CD4-positive, alpha-beta T cell treated with Interleukin-15 for 4 hours (primary cell): ENCODE measurements at regions not wholly inside any gene's neighbourhood (a gene's known extent, or its start where the extent isn't known, plus 50 kb on each side); places are given as distances from the start of the nearest gene placed in this dataset.
"Not testable (repeated sequence)": the region's sequence is repeated elsewhere in the genome, so short reads cannot be mapped to it uniquely, and the experiment has no call there.

Experiments
- DNase-seq: peaks from one replicate; pipeline ENCODE4 v3.0.0-alpha.2; 2020; ENCODE audit warnings: low spot score

GRCh38 chr10:42367532-42368230 lies 270.7 kb downstream of the ZNF33B start:
- no peak for DNase-seq

DNA sequence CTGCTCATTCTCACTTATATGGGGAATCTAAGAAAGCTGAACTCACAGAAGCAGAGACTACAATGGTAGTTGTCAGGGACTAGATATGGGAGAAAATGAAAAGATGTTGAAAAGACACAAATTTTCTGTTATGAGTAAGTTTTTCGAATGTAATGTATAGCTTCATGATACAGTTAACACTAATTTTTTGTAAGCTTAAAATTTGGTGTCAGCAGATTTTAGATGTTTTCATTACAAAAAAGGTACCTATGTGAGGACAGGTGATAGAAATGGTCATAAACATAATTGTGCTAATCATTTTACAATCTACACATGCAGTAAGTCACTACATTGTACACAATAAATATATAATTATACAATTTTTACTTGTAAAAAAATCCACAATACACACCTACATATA lies 286.6 kb downstream of the ZNF33B start:
- DNase-seq = no peak

- not testable (repeated sequence) for DNase-seq
These were observed 301.6 kb downstream of the ZNF33B start for GRCh38 chr10:42336593-42337337.

DNA sequence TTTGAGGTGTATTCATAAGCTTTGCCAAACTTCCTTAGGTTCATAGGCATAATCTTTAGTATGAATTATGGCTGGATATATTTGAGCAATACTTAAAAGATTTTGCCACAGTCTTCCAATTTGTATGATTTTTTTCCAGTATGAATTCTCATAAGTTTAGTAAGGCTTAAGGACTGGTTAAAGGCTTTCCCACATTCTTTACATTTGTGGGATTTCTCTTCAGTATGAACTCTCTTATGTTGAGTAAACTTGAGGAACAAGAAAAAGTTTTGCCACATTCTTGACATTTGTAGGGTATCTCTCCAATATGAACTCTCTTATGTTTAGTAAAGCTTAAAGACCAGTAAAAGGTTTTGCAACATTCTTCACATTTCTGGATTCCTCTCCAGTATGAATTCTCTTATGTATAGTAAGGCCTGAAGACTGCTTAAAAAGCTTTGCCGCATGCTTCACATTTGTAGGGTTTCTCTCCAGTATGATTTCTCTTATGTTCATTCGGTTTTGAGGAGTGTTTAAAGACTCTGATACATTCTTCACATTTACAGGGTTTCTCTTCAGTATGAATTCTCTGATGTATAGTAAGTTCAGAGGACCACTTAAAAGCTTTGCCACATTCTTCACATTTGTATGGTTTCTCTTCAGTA lies 302.6 kb downstream of the ZNF33B start:
- DNase-seq = not testable (repeated sequence)

DNA sequence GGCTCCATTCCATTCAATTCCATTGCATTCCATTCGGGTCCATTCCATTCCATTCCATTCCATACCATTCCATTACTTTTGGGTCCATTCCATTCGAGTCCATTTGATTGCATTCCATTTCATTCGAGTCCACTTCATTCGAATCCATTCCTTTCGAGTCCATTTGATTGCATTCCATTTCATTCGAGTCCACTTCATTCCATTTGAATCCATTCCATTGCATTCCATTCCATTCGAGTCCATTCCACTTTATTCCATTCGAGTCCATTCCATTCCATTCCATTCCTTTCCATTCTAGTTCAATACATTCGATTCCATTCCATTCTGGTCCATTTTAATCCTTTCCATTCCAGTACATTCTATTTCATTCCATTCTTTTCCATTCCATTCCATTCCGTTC lies 334.0 kb downstream of the ZNF33B start:
- DNase-seq = no peak

DNA sequence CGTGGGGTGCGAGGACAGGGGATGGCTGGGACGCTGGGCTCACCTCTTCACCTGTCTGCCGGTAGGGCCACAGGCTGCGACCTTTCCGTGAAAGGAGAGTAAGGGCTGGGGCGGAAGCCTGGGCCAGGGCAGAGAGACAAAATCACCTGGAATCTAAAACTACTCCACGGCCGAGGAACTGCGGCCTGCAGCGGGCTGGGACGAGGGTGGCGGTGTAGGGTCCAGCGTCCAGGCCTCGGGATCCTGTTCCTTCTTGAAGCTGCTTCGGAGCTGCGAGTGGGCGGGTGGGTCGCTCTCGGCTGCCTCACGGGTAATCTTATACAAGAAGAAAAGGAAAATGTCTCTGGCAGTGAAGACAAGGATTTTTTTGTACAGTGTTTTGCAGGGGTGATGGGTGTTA lies 356.5 kb downstream of the ZNF33B start:
- not testable (repeated sequence) for DNase-seq

GRCh38 chr10:42269788-42270187 lies 368.6 kb downstream of the ZNF33B start:
- not testable (repeated sequence) for DNase-seq

- not testable (repeated sequence) for DNase-seq
These were observed 375.1 kb downstream of the ZNF33B start for GRCh38 chr10:42263259-42263658.

DNA sequence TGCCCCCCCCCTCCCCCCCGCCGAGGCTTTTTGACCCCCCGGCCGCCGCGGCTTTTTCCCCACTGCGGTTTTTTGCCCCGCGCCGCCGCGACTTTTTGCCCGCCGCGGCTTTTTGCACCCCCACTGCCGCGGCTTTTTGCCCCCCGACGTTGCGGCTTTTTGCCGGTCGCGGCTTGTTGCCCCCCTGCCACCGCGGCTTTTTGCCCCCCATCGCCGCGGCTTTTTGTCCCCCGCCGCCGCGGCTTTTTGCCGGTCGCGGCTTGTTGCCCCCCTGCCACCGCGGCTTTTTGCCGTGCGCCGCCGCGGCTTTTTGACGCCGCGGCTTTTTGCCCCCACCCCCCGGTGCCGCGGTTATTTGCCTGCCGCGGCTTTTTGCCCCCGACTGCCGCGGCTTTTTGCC lies 395.4 kb downstream of the ZNF33B start:
- DNase-seq = not testable (repeated sequence)

- DNase-seq = no peak
These were observed 396.1 kb downstream of the ZNF33B start for GRCh38 chr10:42242135-42242805.

DNA sequence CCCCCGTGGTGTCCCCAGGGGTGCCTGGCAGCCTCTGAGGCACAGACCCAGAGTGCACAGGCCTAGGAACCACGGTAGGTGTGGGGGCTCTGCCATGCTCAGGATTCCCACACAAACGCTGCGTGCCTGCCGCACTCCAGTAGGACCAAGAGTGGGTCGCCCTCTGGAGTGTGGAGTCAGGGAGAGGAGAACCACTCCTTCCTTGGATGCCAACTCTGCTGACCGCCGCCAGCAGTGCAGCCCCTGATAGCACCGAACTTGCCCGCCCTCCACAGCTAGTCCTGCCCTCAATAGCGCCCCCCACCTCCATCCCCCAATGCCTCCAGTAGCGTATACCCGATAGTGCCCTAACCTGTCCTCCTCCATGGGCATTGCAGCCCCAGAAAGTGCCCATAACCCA lies 402.0 kb downstream of the ZNF33B start:
- DNase-seq = not testable (repeated sequence)

DNA sequence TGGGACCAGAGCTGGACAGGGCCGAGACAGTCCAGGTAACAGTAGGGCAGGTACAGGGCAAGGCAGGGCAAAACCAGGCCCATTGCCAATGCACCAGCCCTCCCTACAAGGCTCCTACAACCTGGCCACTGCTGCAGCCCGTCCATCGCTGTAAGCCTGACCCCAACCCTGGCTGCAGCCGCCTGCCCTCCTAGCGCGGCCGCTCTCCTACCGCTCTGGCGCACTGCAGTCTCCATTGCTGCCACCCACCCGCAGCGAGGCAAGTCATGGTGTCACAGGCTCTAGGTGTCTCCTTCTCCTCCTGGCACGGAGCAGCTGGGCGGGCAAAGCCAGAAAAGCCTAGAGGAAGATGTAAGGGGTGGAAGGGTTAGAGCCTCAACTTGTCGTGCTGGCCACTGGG lies 402.6 kb downstream of the ZNF33B start:
- not testable (repeated sequence) for DNase-seq

GRCh38 chr10:42235241-42235640 lies 403.1 kb downstream of the ZNF33B start:
- not testable (repeated sequence) for DNase-seq

- DNase-seq = not testable (repeated sequence)
These were observed 403.9 kb downstream of the ZNF33B start for GRCh38 chr10:42234506-42234905.

DNA sequence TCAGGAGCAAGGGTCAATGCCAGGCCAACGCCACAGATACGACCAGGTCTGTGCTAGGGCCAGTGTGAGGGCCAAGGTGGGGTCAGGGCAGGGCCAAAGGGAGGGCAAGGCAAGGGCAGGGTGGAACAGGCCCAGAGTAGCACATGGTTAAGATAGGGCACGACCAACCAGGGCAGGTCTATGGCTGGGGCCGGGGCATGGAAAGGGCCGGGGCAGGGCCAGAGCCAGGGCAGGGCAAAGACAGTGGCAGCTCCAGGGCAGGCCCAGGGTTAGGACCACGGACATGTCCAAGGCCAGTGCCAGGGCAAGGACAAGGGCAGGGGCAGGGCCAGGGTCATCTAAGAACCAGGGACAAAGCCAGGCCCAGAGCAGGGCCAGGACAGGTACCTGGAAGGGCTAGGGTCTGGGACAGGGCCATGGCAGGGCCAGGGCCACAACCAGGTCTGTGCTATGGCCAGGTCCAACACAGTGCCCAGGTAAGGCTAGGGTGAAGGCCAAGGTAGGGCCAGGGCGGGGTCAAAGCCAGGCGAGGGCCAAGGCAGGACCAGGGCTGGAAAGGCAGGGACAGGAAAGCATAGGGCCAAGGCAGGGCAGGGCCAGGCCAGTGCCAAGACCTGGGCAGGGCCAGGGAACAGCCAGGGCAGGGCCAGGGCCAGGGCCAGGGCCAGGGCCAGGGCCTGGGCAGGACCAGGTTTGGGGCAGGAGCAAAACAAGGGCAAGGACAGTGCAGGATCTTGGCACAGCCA lies 404.7 kb downstream of the ZNF33B start:
- not testable (repeated sequence) for DNase-seq

DNA sequence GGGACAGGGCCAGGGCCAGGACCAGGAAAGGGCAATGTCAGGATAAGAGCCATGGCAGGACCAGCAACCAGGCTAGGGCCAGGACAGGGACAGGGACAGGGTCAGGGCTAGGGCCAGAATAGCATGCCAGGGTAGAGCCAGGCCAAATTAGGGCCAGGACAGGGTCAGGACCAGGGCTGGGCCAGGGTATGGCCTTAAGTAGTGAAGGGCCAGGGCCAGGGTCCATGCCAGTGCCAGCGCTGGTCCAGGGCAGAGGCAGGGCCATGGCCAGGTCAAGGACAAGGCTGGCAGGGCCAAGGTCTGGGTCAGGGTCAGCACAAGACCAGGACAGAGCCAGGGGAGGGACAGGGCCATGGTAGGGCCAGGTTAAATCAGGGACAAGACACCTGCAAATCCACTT lies 405.4 kb downstream of the ZNF33B start:
- DNase-seq = not testable (repeated sequence)

DNA sequence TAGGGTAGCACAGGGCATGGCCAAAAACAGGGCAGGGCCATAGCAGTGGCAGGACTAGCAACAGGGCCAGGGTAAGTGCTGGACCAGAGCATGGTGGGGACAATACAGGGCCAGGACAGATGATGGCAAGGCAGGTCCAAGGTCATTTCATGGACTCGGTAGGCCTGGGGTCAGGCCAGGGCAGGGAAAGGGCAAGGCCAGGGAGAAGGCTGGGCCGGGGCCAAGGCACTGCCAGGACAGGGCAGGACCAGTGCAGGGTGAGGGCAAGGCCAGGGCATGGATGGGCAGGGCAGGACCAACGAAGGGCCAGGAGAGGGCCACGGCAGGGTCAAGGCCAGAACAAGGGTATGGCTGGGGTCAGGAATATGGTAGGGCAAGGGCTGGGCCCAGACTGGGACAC lies 407.6 kb downstream of the ZNF33B start:
- not testable (repeated sequence) for DNase-seq

- DNase-seq = not testable (repeated sequence)
These were observed 408.3 kb downstream of the ZNF33B start for GRCh38 chr10:42230115-42230514.

GRCh38 chr10:42227859-42228258 lies 410.5 kb downstream of the ZNF33B start:
- not testable (repeated sequence) for DNase-seq

DNA sequence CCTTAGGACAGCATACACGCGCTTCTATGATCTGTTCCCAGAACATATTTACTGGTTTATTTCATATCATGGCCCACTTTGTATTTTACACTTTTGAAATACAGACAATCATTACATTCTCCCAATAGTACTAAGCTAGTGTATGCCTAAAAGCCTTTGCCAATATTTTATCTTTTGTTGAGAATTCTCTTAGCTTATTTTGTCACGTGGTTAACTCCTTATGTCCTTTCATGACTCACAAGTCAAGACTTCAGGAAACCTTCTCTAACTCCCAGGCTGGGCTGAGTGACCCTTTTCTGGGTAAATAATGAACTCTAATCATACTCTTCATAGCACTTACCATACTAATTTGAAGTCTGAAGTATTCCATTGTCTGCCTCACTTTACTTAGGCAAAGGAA lies 444.8 kb downstream of the ZNF33B start:
- DNase-seq = not testable (repeated sequence)

- peak; percentile 23 for DNase-seq
These were observed 445.9 kb downstream of the ZNF33B start for GRCh38 chr10:42192450-42192849.
